GM21390 (cell line): ENCODE measurements at regions not wholly inside any gene's neighbourhood (a gene's known extent, or its start where the extent isn't known, plus 50 kb on each side); places are given as distances from the start of the nearest gene placed in this dataset.
A peak's percentile ranks its signal among the peaks of the same experiment; 100 is the strongest.

Experiments used
- ATAC-seq: cut with Tn5 transposase; IDR thresholded peaks from one replicate; pipeline ENCODE4 v1.9.1; 2021; ENCODE audit not compliant: unreplicated experiment

- ATAC-seq: no peak
These were observed 108.0 kb upstream of the LSM8 start for GRCh38 chr7:118075936-118076335.

- no peak for ATAC-seq
These were observed 107.4 kb upstream of the LSM8 start for GRCh38 chr7:118076564-118076963.

- ATAC-seq: no peak
These were observed 105.9 kb upstream of the LSM8 start for GRCh38 chr7:118078015-118078414.

GRCh38 chr7:118079369-118079768 is 104.6 kb upstream of the LSM8 start:
- no peak for ATAC-seq

- ATAC-seq: peak; percentile 89
These were observed 103.0 kb upstream of the LSM8 start for GRCh38 chr7:118080947-118081346.

GRCh38 chr7:118082506-118082905 is 101.5 kb upstream of the LSM8 start:
- no peak for ATAC-seq

- no peak for ATAC-seq
These were observed 99.0 kb upstream of the LSM8 start for GRCh38 chr7:118085000-118085399.

- ATAC-seq: no peak
These were observed 96.8 kb upstream of the LSM8 start for GRCh38 chr7:118087126-118087525.

- no peak for ATAC-seq
These were observed 89.9 kb upstream of the LSM8 start for GRCh38 chr7:118094044-118094443.

- ATAC-seq: peak; percentile 76
These were observed 79.0 kb upstream of the LSM8 start for GRCh38 chr7:118104812-118105441.

- ATAC-seq: no peak
These were observed 74.4 kb upstream of the LSM8 start for GRCh38 chr7:118109607-118110006.

GRCh38 chr7:118110178-118110925 is 73.6 kb upstream of the LSM8 start:
- ATAC-seq: no peak

- no peak for ATAC-seq
These were observed 72.6 kb upstream of the LSM8 start for GRCh38 chr7:118111347-118111746.

- no peak for ATAC-seq
These were observed 69.8 kb upstream of the LSM8 start for GRCh38 chr7:118114175-118114574.

GRCh38 chr7:118129041-118129795 is 54.7 kb upstream of the LSM8 start:
- ATAC-seq: peak; percentile 82

GRCh38 chr7:118132764-118133163 is 51.2 kb upstream of the LSM8 start:
- ATAC-seq: no peak
